Endodermal cell (in vitro differentiated cells): ENCODE measurements at regions not wholly inside any gene's neighbourhood (a gene's known extent, or its start where the extent isn't known, plus 50 kb on each side); places are given as distances from the start of the nearest gene placed in this dataset.

Experiments used
- DNase-seq: peaks from one replicate; pipeline ENCODE4 v3.0.0-alpha.2; 2017
- H3K27ac ChIP-seq: 2 replicates; pipeline ENCODE4 v1.5.1; 2013; ENCODE audit warnings: mild to moderate bottlenecking, low read depth, low read length, moderate library complexity
- H3K27me3 ChIP-seq: 2 replicates; pipeline ENCODE4 v1.6.1; 2013; ENCODE audit warnings: mild to moderate bottlenecking, low read length, moderate library complexity; ENCODE audit not compliant: insufficient read depth, control insufficient read depth, poor library complexity, severe bottlenecking
- H3K36me3 ChIP-seq: 2 replicates; pipeline ENCODE4 v1.7.0; 2013; ENCODE audit warnings: mild to moderate bottlenecking, low read length, moderate library complexity; ENCODE audit not compliant: control insufficient read depth, insufficient read depth
- H3K4me1 ChIP-seq: one replicate; pipeline ENCODE4 v1.7.0; 2013; ENCODE audit warnings: low read length; ENCODE audit not compliant: control insufficient read depth, insufficient read depth
- H3K4me3 ChIP-seq: 2 replicates; pipeline ENCODE4 v1.5.1; 2013; ENCODE audit warnings: mild to moderate bottlenecking, low read length, moderate library complexity
- H3K9ac ChIP-seq: 2 replicates; pipeline ENCODE4 v1.6.1; 2013; ENCODE audit warnings: mild to moderate bottlenecking, low read length, moderate library complexity; ENCODE audit not compliant: poor library complexity, severe bottlenecking; ENCODE audit errors: extremely low read depth
- H3K9me3 ChIP-seq: 2 replicates; pipeline ENCODE4 v1.6.1; 2013; ENCODE audit warnings: mild to moderate bottlenecking, low read length, moderate library complexity; ENCODE audit not compliant: control insufficient read depth
- H3K27ac Mint-ChIP-seq: 2 replicates; pipeline ENCODE4 v1.8.0; 2020; ENCODE audit warnings: mixed read lengths
- H3K27me3 Mint-ChIP-seq: 2 replicates; pipeline ENCODE4 v1.8.0; 2021; ENCODE audit warnings: mild to moderate bottlenecking, mixed read lengths; ENCODE audit not compliant: insufficient read depth
- H3K36me3 Mint-ChIP-seq: 2 replicates; pipeline ENCODE4 v1.8.0; 2020; ENCODE audit warnings: low read depth, mixed read lengths
- H3K4me1 Mint-ChIP-seq: 2 replicates; pipeline ENCODE4 v1.8.0; 2020; ENCODE audit warnings: mixed read lengths
- H3K4me3 Mint-ChIP-seq: 2 replicates; pipeline ENCODE4 v1.8.0; 2020; ENCODE audit warnings: mild to moderate bottlenecking, moderate library complexity, mixed read lengths
- H3K9me3 Mint-ChIP-seq: 2 replicates; pipeline ENCODE4 v1.8.0; 2020; ENCODE audit warnings: mild to moderate bottlenecking, mixed read lengths
- CTCF ChIP-seq: fragments of 200-600 bp; sonication (generic); conservative IDR thresholded peaks from 2 replicates; pipeline ENCODE4 v1.5.0; 2021; ENCODE audit warnings: antibody characterized with exemption, mild to moderate bottlenecking
- WGBS, 2 experiments: methylation state at CpG; one replicate each; pipeline versions ENCODE4 v1.1.5 to v1.1.7; 2013; ENCODE audit warnings: missing lambda C conversion rate in 2 of 2, mixed read lengths in 1 of 2; ENCODE audit not compliant: insufficient coverage in 1 of 2, insufficient read length in 1 of 2; 5-methylcytosine and 5-hydroxymethylcytosine counted together

- H3K4me3 Mint-ChIP-seq, result no peak overlapping the region
- peaks cover 20% of the 10 kb centered on the region for H3K4me1 Mint-ChIP-seq
- Histone ChIP-seq H3K9ac (no peak overlapping the region), H3K4me3 (no peak overlapping the region), H3K4me1 (no peaks in the 10 kb centered on the region), H3K27ac (no peak overlapping the region), H3K36me3 (no peaks in the 10 kb centered on the region), H3K9me3 (no peaks in the 10 kb centered on the region), H3K27me3 (peaks cover 32% of the 10 kb centered on the region)
- H3K9me3 Mint-ChIP-seq, result no peaks in the 10 kb centered on the region
- H3K27ac Mint-ChIP-seq, result no peak overlapping the region
- H3K27me3 Mint-ChIP-seq, result peaks cover 63% of the 10 kb centered on the region
- TF ChIP-seq CTCF, result no peak
- no peaks in the 10 kb centered on the region for H3K36me3 Mint-ChIP-seq
- WGBS, 2 experiments, result 84 to 91% methylated on average over 3 to 5 of the region's 5 CpGs
- peak; percentile 59 for DNase-seq
Measured at GRCh38 chr1:112312315-112312714, 83.7 kb upstream of the CTTNBP2NL start.

GRCh38 chr1:112312879-112313278 is 83.1 kb upstream of the CTTNBP2NL start:
- Histone ChIP-seq H3K4me3 (no peak overlapping the region), H3K9me3 (no peaks in the 10 kb centered on the region), H3K27me3 (peaks cover 32% of the 10 kb centered on the region), H3K4me1 (no peaks in the 10 kb centered on the region), H3K36me3 (no peaks in the 10 kb centered on the region), H3K27ac (no peak overlapping the region), H3K9ac (no peak overlapping the region)
- Mint-ChIP-seq H3K27ac (no peak overlapping the region), H3K27me3 (peaks cover 57% of the 10 kb centered on the region), H3K36me3 (no peaks in the 10 kb centered on the region), H3K4me3 (no peak overlapping the region), H3K9me3 (no peaks in the 10 kb centered on the region), H3K4me1 (peaks cover 15% of the 10 kb centered on the region)
- 78 to 87% methylated on average over 4 to 5 of the region's 5 CpGs for WGBS, 2 experiments
- DNase-seq, result peak; percentile 71
- TF ChIP-seq CTCF, result no peak

GRCh38 chr1:112316254-112316913 is 79.6 kb upstream of the CTTNBP2NL start:
- Histone ChIP-seq H3K9ac (no peak overlapping the region), H3K9me3 (no peaks in the 10 kb centered on the region), H3K4me3 (no peak overlapping the region), H3K27ac (no peak overlapping the region), H3K36me3 (no peaks in the 10 kb centered on the region), H3K4me1 (no peaks in the 10 kb centered on the region), H3K27me3 (peaks cover 4% of the 10 kb centered on the region)
- TF ChIP-seq CTCF, result no peak
- WGBS, 2 experiments, result 84 to 93% methylated on average over 5 to 8 of the region's 8 CpGs
- Mint-ChIP-seq H3K4me3 (no peak overlapping the region), H3K27me3 (peaks cover 39% of the 10 kb centered on the region), H3K9me3 (no peaks in the 10 kb centered on the region), H3K27ac (no peak overlapping the region), H3K36me3 (no peaks in the 10 kb centered on the region), H3K4me1 (peaks cover 12% of the 10 kb centered on the region)
- DNase-seq, result no peak
